ENCODE measurements at regions not wholly inside any gene's neighbourhood (a gene's known extent, or its start where the extent isn't known, plus 50 kb on each side); places are given as distances from the start of the nearest gene placed in this dataset.
"Not testable (repeated sequence)": the region's sequence is repeated elsewhere in the genome, so short reads cannot be mapped to it uniquely, and the experiment has no call there.

DNA sequence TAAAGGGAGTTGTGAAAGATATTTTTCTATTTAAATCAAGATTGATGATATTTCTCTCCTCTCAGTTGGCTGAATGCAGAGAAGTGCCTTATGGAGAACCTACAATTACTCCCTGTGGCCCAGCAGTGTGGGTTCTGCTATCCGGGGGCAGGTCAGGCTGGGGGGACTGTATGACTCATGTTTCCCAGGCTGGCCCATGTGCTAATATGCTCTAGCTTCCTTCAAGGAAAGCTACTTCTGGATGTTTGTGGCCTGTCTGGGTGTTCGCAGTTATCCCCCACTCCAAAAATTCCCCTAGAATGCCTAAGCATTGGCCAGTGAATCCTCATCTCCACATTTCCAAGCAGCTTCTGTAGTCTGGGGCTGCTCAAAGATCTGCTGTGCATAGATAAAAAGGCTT, 58.9 kb upstream of the SPP1 start:
- Histone ChIP-seq H4K20me1 (ENCODE audit: low read depth) (no peaks in the 10 kb centered on the region), H3K27ac (no peak overlapping the region), H3K9ac (no peak overlapping the region), H3K4me1 (peaks cover 2% of the 10 kb centered on the region), H3F3A (ENCODE audit: low read depth) (no peaks in the 10 kb centered on the region), H2AFZ (replicated peaks) (peak overlapping the region; percentile 66), H3K79me2 (ENCODE audit: low read depth) (no peaks in the 10 kb centered on the region), H3K4me2 (no peak overlapping the region), H3K27me3 (peaks cover 5% of the 10 kb centered on the region), H3K4me3 (no peak overlapping the region), H3K36me3 (no peaks in the 10 kb centered on the region), H3K9me3 (ENCODE audit: low read depth) (no peaks in the 10 kb centered on the region)
- Mint-ChIP-seq H3K36me3 (no peaks in the 10 kb centered on the region), H3K27me3 (ENCODE audit: insufficient read depth, low read depth) (no peaks in the 10 kb centered on the region), H3K27ac (no peak overlapping the region), H3K4me3 (no peak overlapping the region), H3K4me1 (peaks cover 5% of the 10 kb centered on the region), H3K9me3 (no peaks in the 10 kb centered on the region)
- DNase-seq (ENCODE audit: low spot score) = no peak
- TF ChIP-seq EZH2 (IDR thresholded peaks at IDR 0.05) = no peak

DNA sequence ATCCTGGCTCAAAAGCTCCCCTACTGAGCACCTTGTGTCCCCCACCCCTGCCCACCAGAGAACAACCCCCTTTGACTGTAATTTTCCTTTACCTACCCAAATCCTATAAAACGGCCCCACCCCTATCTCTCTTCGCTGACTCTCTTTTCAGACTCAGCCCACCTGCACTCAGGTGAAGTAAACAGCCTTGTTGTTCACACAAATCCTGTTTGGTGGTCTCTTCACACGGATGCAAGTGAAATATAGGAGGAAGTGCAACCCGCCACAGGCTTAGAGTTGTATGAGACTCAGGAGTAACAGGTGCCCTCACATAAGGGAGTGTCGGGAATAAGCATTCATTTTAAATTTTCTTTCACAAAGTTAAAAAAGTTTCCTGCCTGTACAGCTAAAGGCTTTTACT, 57.6 kb upstream of the SPP1 start:
- DNase-seq (ENCODE audit: low spot score); H3K4me1 ChIP-seq; H3F3A ChIP-seq (ENCODE audit: low read depth); H3K36me3 Mint-ChIP-seq; H3K9me3 Mint-ChIP-seq; H3K27ac Mint-ChIP-seq; H3K9me3 ChIP-seq (ENCODE audit: low read depth); H3K27me3 Mint-ChIP-seq (ENCODE audit: insufficient read depth, low read depth); H4K20me1 ChIP-seq (ENCODE audit: low read depth); H3K4me2 ChIP-seq; H3K4me3 Mint-ChIP-seq; H3K4me3 ChIP-seq; H3K36me3 ChIP-seq; H3K79me2 ChIP-seq (ENCODE audit: low read depth); H3K27ac ChIP-seq; H3K9ac ChIP-seq; H3K4me1 Mint-ChIP-seq: not testable (repeated sequence)
- peaks cover 18% of the 10 kb centered on the region for H3K27me3 ChIP-seq
- peak overlapping the region; percentile 3 for H2AFZ ChIP-seq (replicated peaks)

DNA sequence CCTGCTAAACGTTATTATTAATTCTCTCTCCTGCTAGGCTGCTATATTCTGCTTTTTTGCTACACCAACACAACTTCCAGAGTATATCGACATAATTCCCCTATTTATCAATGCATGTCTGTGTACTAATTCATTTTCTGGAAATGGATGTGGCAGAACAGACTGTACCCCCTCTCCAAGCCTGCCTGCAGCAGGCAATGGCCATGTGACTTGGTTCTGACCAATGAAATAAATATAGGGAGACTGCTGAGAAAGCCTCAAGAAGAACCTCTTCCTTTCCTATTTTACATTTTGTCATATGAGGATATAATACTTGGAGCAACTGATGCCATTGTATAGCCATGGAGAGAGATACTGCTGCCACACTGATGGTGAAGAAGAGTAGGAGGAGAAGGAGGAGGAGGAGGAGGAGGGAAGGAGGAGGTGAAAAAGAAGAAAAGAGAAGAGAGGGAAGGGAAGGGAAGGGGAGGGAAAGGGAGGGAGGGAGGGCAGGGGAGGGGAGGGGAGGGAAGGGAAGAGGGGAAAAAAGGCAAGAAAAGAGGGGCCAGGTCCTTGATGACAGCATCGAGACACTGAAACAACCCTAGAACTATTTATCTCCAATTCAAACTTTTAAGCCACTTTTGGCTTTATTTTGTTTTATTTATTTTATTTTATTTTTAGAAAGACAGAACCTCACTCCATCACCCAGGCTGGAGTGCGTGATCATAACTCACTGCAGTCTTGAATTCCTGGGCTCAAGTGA, 57.0 kb upstream of the SPP1 start:
- Histone ChIP-seq H3K9me3 (ENCODE audit: low read depth) (no peaks in the 10 kb centered on the region), H3K4me3 (no peak overlapping the region), H3K27ac (no peak overlapping the region), H3K4me2 (no peak overlapping the region), H3K9ac (no peak overlapping the region), H4K20me1 (ENCODE audit: low read depth) (no peaks in the 10 kb centered on the region), H3K27me3 (peaks cover 23% of the 10 kb centered on the region), H3K4me1 (peaks cover 3% of the 10 kb centered on the region), H2AFZ (replicated peaks) (no peak overlapping the region), H3K36me3 (no peaks in the 10 kb centered on the region), H3F3A (ENCODE audit: low read depth) (no peaks in the 10 kb centered on the region), H3K79me2 (ENCODE audit: low read depth) (no peaks in the 10 kb centered on the region)
- Mint-ChIP-seq H3K4me1 (no peaks in the 10 kb centered on the region), H3K4me3 (no peak overlapping the region), H3K27me3 (ENCODE audit: insufficient read depth, low read depth) (peaks cover 9% of the 10 kb centered on the region), H3K36me3 (no peaks in the 10 kb centered on the region), H3K27ac (no peak overlapping the region), H3K9me3 (peaks cover 2% of the 10 kb centered on the region)
- DNase-seq (ENCODE audit: low spot score) = no peak
- TF ChIP-seq EZH2phosphoT487 (IDR thresholded peaks at IDR 0.05) (no peak), EZH2 (IDR thresholded peaks at IDR 0.05) (no peak)
- TF ChIP-seq, protein P1, sequence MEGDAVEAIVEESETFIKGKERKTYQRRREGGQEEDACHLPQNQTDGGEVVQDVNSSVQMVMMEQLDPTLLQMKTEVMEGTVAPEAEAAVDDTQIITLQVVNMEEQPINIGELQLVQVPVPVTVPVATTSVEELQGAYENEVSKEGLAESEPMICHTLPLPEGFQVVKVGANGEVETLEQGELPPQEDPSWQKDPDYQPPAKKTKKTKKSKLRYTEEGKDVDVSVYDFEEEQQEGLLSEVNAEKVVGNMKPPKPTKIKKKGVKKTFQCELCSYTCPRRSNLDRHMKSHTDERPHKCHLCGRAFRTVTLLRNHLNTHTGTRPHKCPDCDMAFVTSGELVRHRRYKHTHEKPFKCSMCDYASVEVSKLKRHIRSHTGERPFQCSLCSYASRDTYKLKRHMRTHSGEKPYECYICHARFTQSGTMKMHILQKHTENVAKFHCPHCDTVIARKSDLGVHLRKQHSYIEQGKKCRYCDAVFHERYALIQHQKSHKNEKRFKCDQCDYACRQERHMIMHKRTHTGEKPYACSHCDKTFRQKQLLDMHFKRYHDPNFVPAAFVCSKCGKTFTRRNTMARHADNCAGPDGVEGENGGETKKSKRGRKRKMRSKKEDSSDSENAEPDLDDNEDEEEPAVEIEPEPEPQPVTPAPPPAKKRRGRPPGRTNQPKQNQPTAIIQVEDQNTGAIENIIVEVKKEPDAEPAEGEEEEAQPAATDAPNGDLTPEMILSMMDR (IDR thresholded peaks at IDR 0.05) = no peak

DNA sequence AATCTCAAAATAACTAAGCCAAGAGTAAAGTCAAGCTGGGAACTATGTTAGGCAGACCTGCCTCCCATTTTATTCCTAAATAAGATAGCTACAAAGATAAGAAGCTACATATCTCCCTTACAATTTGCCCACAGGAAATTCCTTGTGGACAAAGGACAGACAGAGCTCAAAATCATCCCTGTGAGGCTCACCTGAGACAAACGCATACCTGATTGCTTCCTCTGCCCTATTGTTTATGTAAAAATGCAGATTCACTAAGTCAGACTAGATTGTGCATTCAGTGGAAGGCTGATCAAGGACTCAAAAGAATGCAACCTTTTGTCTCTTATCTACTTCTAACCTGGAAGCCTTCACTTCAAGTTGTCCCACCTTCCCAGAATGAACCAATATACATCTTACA, 56.2 kb upstream of the SPP1 start:
- H3K27ac ChIP-seq; H3K36me3 ChIP-seq; H3K4me1 ChIP-seq; H3K4me3 Mint-ChIP-seq; H3K9me3 ChIP-seq (ENCODE audit: low read depth); H3K27ac Mint-ChIP-seq; H3K79me2 ChIP-seq (ENCODE audit: low read depth); DNase-seq (ENCODE audit: low spot score); H3K4me3 ChIP-seq; H4K20me1 ChIP-seq (ENCODE audit: low read depth); H3K9me3 Mint-ChIP-seq; H3K4me1 Mint-ChIP-seq; H3K36me3 Mint-ChIP-seq; H3K4me2 ChIP-seq; H3K27me3 Mint-ChIP-seq (ENCODE audit: insufficient read depth, low read depth); H3F3A ChIP-seq (ENCODE audit: low read depth); H2AFZ ChIP-seq (replicated peaks); H3K9ac ChIP-seq: not testable (repeated sequence)
- H3K27me3 ChIP-seq = peaks cover 29% of the 10 kb centered on the region

DNA sequence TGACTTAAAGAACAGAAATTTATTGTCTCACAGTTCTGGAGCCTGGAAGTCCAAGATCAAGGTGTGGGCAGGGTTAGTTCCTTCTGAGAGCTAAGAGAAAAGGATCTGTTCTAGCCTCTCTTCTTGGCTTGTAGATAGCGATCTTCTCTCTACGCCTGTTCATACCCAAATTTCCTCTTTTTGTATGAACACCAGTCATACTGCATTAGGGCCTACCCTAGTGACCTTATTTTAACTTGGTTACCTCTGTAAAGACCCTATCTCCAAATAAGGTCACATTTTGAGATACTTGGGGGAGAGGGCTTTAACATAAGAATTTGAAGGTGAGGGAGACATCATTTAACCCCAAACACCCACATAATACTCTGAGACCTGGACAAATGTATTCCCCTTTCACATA, 55.6 kb upstream of the SPP1 start:
- Histone ChIP-seq H3K27me3 (peaks cover 30% of the 10 kb centered on the region), H3K4me3 (no peak overlapping the region), H3K4me1 (peaks cover 3% of the 10 kb centered on the region), H3K9me3 (ENCODE audit: low read depth) (no peaks in the 10 kb centered on the region), H3K9ac (no peak overlapping the region), H3K4me2 (no peak overlapping the region), H3F3A (ENCODE audit: low read depth) (no peaks in the 10 kb centered on the region), H4K20me1 (ENCODE audit: low read depth) (no peaks in the 10 kb centered on the region), H3K79me2 (ENCODE audit: low read depth) (no peaks in the 10 kb centered on the region), H2AFZ (replicated peaks) (no peak overlapping the region), H3K36me3 (no peaks in the 10 kb centered on the region), H3K27ac (no peak overlapping the region)
- Mint-ChIP-seq H3K36me3 (no peaks in the 10 kb centered on the region), H3K4me3 (no peak overlapping the region), H3K4me1 (no peaks in the 10 kb centered on the region), H3K27me3 (ENCODE audit: insufficient read depth, low read depth) (peaks cover 9% of the 10 kb centered on the region), H3K9me3 (peaks cover 2% of the 10 kb centered on the region), H3K27ac (no peak overlapping the region)
- DNase-seq (ENCODE audit: low spot score) = no peak
- TF ChIP-seq EZH2 (IDR thresholded peaks at IDR 0.05) (no peak), EZH2phosphoT487 (IDR thresholded peaks at IDR 0.05) (no peak)
- TF ChIP-seq, protein P1 (IDR thresholded peaks at IDR 0.05) = no peak

Data from neural progenitor cell (in vitro differentiated cells).